ENCODE measurements at regions not wholly inside any gene's neighbourhood (a gene's known extent, or its start where the extent isn't known, plus 50 kb on each side); places are given as distances from the start of the nearest gene placed in this dataset.
A peak's percentile ranks its signal among the peaks of the same experiment; 100 is the strongest.
"Not testable (repeated sequence)": the region's sequence is repeated elsewhere in the genome, so short reads cannot be mapped to it uniquely, and the experiment has no call there.

DNA sequence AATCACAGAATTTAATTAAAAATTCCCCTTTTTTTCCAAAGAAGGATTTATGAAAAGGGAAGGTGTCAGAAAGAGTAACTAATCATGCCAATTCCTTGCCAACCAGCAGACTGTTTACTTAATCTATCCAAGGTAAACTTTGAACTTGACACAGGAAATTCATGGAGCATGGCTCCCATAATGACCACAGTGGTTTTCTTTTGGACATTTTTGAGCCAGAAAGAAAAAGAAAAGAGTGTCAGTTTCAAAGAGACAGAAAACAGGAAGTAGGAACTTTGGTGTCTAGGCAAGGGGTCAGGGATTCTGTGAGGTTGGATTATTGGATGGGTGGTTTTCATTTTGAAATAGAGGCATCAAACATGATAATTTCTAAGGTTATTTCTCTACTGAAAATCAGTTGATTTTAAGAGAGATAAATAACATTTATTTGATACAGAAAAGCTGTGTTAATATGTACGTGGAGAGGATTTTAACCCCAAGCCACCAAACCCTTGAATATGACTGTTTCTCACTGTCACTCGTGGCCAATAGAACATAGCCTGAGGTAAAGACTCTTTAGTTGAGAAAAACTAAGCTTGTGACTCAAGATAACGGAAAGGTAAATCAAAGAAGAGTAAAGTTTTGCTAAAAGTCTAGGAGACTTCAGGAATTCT is 196.1 kb downstream of the TTC6 start:
- no peak for FAIRE-seq

DNA sequence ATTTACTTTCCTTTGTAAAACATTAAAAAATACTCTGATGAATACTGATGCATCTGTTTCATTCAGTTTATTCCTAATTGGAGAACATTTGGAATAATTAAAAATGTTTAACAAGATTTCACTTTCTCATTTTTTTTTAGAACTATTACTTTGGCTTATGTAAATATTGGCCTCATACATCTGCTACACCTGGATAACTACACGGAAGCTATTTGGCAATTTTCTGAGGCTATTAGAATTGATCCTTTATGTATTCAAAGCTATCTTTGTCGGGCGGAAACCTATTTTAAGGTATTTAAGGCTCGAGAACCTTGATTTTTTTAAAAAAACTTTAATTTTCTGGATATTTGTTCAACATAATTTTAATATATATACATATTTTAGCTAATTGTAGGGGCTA is 196.7 kb downstream of the TTC6 start:
- FAIRE-seq: no peak

DNA sequence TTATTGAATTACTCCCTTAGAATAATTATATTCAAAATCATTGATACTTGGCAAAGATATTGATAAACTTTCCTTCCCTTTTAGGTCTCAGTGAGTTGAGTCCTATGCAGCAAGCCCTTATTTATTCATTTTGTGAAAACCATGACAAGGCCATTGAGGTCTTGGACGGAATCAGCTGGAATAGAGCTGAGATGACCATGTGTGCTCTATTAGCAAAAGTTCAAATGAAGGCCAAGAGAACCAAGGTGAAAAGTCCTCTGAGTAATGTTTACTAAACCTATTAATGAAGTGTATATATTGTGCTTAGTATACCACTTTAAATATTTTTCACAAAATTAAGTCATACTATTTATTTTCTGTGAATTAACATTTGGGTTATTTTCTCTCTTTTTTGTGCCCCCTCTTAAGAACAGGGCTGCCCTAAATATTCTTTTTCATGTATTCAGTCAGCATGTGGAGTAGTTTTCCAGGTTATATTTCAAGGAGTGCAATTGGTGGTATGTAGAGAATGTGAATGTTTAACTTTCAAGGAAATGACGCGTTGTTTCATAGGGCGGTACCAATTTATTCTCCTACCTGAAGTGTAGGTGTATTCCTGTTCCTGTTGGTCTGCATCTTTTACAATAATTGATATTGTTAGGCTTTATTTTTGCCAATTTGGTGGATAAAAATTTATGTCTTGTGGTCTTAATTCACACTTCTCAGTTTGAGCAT is 201.4 kb downstream of the TTC6 start:
- no peak for FAIRE-seq

DNA sequence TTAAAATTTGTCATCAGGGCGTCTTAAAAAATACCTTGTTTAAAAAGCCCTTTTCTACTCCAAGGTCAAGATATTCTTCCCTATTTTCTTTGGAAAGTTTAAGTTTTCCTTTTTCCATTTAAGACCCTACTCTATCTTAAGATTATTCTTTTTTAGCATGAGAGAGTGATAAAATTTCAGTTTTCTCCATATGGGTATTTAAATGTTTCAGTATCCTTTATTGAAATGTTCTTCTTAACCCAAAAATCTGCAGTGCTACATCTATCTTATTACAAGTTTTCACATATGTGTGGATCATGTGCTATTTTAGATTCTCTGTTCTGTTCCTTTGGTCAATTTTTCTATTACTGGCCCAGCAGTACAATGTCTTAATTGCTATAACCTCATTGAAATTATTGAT is 202.2 kb downstream of the TTC6 start:
- FAIRE-seq: no peak

DNA sequence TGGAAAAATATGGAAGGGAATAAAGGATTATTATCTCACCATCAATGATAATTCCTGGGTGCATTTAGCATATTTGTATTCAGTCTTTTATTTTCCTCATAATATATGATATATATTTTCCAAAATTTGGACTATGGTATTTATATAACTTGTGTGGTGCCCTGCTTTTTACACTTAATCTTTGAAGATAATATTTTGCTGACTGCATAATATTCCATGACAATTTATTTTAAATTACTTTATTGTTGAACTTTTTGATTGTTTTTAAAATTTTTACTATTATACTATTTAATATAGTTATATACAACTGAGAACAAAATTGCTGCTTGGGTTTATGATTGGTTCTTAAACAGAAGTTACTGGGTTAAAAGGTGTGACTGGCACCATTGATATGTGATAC is 212.3 kb downstream of the TTC6 start:
- FAIRE-seq: no peak

DNA sequence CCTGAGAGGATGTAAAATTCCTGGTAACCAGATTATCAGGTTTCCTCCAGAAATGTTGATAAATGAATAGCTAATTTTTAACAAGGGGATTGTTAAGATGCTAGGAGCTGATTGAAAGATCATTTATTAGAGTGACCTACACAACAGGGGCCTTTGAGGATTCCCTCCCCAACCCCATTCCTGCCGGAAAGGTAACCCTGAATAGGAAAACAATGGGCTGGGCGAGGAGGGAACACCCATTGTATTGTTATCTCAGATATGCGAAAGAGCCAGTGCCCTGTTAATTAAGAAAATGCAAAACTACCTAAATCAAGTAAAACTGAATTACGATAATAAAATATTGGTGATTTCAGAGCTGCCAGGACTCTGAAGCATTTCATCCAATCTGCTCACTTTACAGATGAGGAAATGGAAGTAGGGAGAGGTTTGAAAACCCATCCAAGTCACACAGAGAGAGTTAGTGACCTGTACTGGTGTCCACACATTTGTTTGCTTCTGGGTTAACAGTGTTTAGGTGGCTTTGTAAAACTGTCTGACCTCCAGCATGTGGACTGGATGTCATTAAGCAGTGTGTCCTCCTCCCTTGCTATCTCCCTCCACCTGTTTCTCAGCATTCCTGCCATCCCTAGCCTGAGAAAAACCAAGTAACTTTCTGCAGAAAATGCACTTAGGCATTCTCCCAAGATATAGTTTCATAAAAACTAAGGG is 214.8 kb downstream of the TTC6 start:
- no peak for FAIRE-seq

DNA sequence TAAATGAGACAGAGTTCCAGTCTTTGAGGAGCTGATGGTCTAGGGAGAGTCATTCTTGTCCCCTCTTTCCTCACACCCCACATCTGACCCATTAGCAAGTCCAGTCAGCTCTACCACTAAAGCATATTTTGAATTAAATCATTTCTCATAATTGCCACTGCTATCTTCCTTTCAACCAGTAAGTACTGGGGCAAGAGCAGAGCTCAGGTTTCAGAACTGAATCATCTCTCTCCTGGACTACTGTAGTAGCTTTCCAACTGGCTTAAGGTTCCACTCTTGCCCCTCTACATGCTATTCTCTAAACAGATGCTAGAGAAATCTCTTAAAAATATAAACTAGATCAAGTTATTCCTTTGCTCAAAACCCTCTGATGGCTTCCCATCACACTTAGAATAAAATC is 218.3 kb downstream of the TTC6 start:
- no peak for FAIRE-seq

DNA sequence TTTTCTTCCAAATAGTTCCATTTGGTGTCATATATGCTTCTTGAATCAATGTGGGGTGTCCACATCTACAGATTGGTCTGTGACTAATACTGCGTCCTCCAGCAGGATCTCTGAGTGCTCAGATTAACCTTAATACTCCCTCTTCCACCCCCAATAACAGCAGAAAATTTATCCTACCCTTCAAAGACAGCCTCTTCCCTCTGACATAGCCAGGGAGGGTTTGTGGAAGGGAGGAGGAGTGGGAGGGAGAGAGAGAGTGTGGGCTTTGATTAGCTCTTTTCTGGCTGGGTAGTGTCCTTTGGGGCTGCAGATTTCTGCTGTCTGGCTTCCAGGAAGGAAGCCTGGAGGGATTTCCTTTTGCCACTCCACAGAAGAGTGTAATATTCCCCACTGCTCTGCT is 220.7 kb downstream of the TTC6 start:
- no peak for FAIRE-seq

DNA sequence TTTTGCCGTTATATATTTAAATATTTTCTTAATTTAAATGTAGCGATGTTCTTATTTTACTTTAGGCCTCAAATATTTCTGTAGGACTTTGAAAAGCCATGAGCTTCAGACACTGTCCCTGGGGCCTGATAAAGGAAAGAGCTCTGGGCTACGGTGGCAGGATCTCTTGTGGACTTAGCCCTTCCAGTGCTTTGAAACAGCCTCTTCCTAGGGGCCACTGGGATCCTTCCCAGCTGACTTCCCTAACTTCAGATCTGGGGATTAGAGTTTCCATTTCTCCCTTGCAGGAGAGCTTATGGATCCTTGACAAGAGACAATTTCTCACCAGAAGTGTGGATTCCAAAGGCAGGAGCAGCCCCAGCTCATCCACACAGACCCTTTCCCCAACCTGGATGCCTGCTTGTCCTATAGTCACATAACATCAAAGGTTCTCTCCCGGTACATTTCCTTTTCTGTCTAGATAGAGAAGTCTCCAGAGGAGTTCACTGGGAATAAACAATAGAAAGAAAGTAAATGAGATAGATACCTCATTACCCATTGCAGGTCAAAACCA is 221.4 kb downstream of the TTC6 start:
- no peak for FAIRE-seq

DNA sequence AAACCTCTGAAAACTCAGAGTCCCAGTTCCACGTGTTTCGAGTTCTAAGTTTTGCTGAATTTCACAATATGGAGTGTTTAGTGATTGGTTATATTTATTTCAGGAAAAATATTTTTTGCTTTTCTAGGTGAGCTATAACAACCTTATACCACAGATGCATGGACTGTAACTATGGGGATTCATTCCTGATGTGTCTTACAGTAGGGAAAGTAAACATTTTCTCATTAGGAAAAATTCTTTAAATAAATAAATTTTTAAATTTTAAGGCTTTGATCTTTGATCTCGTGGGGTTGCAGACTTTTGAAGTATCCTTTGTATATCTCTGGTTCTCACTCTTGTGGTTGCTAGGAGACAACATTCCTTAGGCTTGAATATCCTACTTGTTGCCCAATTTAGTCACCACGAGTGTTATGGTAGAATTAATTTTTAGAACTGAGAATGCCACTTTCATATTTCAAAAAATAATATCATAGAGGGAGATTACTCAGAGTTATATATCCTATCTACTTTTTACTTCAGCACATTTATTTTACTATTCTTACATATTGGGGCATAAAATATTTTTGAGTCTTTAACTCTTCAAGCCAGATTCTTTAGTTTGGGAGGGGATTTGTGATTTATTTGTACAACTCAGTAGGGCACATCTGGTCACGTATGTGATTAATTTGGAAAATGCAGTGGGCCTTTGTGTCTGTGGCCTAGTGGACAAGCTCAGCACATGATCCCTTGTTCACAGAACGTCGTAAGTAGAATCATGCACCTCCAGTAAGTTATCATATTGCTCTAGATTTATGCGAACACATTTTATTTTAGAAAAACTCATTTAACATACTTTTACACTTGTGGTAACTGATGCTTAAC is 224.0 kb downstream of the TTC6 start:
- no peak for FAIRE-seq

DNA sequence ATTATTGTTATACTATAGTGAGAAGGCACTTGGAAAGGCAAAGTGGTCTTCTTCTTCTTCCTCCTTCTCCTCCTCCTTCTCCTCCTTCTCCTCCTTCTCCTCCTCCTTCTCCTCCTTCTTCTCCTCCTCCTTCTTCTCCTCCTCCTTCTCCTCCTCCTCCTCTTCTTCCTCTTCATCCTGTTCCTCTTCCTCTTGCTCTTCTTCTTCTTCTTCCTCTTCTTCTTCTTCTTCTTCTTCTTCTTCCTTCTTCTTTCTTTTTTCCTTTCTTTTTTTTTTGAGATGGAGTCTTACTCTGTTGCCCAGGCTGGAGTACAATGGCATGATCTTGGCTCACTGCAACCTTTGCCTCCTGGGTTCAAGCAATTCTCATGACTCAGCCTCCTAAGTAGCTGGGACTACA is 225.4 kb downstream of the TTC6 start:
- not testable (repeated sequence) for FAIRE-seq

DNA sequence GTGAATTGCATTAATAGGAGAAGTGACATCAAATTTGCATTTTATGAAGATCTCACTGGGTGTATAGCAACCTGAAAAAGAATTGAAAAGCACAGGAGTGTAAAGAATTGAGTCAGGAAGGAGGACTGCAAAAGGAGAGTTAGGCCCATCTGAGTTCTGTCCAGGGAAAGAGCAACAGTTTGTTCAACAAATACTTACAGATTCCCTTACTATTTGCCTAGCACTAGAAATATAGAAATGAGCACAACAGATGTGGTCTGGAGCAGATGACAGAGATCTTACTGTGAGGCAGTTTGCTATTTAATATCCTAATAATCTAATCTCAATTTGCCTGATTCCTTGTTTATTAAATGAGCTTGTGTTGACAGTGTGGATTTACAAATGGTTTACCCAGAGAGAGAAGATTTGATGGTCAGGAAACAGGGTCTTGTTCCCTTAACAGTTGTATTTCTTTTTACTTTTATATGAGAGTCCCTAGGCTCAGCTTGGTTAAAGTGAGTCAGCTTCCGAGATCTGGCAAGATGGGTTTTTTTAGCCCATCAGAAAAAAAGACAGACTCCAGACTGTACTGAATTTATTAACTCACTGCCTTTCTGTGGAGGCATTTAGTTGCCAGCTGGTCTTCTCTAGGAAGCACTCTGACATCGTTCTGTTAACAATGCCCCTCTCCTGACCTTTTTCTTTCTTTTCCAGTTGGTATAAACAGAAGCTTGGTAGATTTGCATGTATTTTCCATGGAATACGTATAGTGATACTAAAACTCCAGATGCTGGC is 229.7 kb downstream of the TTC6 start:
- FAIRE-seq: no peak

DNA sequence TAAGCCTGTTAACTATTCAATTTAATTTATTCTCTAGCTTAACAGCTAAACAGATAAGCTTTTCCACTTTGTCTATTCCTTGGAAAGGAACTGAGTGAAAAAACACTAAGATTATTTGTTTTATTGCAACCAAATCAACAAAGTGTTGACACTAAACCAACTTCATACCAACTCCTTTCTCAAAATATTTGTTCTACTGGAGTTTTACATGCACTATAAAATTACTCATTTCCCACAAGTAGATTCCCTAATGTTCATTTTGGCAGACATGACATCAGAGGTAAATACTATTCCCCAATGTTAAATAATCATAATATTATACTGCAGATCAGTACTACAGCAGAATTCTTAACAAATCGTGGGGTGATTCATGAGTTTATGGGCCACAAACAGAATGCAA is 231.4 kb downstream of the TTC6 start:
- FAIRE-seq: no peak

DNA sequence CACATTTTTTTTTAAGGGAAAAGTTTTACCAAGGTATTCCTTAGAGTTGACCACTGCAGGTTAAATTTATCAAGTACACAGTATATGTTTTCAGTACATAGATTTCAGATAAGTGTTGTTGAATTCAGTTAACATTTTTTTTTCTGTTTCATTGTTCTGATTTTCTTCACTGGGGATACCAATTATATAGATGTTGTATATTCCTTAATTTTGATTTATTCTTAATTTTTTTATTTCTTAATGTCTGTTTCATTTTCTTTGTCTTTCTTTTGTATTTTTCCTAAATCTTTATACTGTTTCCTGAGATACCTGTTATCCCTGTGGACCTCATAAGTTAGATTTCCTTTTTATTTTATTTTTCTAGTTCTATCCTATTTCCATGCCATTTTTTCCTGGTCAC is 234.8 kb downstream of the TTC6 start:
- FAIRE-seq: no peak

DNA sequence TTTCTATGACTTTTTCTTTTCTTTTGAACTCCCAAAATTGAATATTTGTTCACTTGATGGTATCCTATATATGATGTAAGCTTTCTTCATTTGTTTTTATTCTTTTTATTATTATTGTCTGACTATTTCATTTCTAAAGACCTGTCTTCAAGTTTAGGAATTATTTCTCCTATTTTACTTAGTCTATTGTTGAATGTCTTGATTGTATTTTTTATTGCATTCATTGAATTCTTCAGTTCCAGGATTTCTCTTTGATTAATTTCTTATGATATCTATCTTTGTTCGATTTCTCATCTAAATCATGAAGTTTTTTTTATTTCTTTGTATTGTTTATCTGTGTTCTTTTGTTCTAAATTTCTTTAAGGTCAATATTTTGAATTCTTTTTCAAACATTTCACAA is 238.8 kb downstream of the TTC6 start:
- FAIRE-seq: peak; percentile 25

DNA sequence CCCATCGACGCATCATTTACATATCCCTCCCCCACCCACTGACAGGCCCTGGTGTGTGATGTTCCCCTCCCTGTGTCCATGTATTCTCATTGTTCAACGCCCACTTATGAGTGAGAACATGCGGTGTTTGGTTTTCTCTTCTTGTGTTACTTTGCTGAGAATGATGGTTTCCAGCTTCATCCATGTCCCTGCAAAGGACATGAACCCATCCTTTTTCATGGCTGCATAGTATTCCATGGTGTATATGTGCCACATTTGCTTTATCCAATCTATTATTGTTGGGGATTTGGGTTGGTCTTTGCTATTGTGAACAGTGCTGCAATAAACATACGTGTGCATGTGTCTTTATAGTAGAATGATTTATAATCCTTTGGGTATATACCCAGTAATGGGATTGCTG is 243.3 kb downstream of the TTC6 start:
- FAIRE-seq: not testable (repeated sequence)

DNA sequence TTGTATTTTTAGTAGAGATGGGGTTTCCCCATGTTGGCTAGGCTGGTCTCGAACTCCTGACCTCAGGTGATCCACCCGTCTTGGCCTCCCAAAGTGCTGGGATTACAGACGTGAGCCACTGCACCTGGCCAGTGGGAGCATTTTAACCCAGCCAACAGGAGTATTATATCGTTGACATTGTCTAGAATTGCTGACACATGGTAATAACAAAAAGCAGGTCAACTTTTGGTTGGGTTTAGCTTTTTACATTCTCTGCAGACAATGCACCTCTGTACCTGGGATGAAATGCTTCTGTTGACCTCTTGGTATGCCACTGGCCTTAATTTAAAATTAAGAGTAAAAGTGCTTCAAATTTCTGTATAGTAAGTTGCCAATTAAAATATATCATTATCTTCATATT is 245.6 kb downstream of the TTC6 start:
- FAIRE-seq: not testable (repeated sequence)

DNA sequence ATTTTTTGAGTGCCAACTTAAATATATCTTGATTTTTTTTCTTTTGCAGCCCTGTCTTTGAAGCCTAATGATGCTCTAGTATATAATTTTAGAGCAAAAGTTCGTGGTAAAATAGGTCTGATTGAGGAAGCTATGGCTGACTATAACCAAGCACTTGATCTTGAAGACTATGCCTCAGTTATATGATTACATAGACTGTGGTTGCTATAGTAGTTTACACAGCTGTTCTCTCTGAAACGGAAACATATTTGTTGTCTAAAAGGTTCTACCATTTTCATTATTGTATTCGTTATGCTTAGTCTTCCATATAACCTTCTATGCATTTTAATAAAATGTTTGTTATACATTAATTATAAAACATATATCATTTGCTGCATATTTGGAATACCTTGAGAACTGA is 246.7 kb downstream of the TTC6 start:
- no peak for FAIRE-seq

DNA sequence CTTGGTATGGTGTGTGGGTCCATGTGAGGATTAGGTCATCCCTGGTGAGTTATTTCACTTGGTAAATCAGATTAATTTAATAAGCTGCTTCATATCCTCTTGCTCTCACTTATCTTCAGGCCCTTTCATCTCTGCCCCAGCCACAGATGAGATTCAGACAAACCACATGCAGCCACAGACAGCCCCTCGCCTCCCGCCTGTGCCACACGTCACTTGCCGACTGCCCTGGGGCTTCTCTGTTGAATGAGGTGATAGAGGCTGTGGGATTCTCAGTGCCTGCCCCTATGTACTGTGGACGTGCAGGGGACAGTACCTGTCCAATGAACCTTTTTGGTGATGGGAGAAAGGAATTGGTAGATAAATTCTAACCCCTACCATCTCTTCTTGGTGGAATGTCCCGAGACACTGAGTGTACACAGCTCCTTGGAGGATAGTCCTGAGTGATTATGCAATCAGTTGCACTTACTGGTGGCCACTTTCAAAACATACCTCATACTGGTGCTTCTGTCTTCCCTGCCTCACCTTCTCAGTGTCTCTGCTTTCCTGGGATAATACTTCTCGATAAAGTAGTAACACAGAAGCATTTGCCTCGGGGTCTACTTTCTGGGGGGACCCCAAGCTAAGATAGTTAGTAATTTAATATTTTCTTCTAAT is 248.7 kb downstream of the TTC6 start:
- FAIRE-seq: no peak

DNA sequence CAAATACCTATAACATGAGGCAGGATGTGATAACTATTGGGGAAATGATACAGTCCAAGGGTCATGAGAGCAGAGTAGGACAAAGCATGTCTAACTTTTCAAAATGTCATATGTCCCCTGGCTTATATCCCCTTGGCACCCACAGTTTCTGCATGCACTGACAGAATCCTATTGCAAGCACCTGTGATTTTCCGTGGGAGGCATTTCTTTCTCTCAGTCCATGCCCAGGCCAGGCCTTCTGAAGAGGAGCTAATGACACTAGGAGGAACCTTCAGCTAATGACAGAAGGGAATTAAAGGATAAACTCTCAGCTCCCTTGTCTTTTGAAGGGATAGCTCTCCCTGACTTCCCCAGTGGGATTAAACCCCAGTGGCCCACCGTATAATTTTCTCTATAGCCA is 249.2 kb downstream of the TTC6 start:
- no peak for FAIRE-seq

DNA sequence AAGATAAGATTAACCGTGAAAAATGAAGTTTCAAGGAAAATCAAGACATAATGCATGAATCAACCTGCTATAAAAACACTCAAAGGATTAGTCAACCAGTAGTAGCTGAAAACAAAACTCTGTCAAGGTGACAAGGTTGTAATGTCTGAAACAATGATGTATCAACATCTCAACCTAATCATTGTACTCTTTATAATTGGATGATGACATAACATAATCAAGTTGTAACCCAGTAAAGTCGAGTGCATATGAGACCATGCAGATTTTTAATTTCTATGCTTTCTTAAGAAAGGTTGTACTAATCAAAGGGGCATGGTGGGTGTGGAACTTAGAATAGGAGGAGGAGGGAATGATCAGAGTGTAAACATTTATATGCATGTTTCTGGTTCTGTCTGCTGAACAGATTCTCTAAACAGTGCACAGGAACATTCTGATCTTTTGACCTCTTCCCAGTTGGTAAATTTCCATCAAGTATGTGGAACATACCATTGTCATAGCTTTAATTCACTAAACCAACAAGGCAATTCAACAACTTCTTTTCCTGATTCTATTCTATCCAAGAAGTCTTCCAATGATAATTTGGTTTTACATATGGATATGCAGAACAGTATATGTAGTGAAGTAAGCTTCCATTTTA is 253.7 kb downstream of the TTC6 start:
- no peak for FAIRE-seq
